CD4-positive, alpha-beta T cell treated with Interleukin-17A for 4 hours (primary cell): ENCODE measurements at regions not wholly inside any gene's neighbourhood (a gene's known extent, or its start where the extent isn't known, plus 50 kb on each side); places are given as distances from the start of the nearest gene placed in this dataset.
"Not testable (repeated sequence)": the region's sequence is repeated elsewhere in the genome, so short reads cannot be mapped to it uniquely, and the experiment has no call there.

ENCODE experiments used
- DNase-seq: peaks from one replicate; pipeline ENCODE4 v3.0.0-alpha.2; 2020; ENCODE audit warnings: mixed read lengths

DNA sequence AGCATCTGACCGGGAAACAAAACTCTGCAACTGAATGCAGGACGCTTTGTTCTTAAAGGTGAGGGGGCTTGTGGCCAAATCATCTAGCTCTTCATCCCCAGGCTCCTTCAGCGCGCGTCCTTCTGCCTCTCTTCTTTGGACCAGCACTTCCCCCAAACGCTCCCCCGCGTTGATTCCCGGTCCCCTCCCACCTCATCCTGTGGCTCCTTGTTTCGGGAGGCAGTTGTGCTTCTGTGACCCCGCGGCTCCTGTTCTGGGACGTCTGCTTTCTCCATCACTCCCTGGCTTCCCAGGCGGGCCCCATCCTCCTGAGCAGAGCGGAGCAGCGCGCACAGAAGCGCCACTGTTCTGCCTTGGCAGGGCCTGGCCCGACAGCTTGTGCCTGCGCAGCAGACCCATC lies 109.7 kb upstream of the ZNG1E start:
- DNase-seq = not testable (repeated sequence)

DNA sequence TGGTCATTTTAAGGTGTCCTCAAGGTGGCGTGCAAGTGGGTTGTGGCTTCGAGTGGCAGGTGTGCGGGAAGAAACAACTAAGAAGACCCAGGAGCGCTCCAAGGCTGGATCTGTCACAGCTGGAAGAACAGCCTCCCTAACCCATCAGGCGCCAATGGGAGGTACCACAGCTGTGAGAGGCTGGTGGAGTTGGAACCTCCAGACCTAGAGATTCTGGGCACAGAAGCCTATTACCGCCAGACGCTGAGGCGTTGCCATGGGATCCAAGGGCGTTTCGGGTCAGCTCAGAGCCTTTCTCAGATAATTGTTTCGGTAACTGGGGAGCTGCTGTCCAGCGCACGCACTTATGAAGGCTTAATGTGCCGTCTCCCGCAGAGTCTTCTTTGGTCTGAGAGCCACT lies 156.7 kb upstream of the ZNG1E start:
- DNase-seq = not testable (repeated sequence)

DNA sequence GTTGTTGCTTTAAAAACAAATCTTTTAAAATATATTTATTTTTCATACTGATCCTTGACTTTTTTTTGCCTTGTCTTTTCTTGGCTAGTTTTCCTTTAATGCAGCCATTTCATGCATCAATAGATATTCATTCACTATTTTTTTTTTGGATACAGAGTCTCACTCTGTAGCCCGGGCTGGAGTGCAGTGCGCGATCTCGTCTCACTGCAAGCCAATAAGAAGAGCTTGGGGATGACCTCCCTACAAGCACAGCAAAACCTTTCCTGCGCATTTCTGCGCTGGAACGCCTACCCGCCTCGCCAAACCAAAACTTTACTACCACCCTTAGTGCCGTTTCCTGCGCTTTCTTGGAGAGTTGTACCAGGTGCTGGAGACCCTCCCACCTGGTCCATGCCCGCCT lies 161.3 kb upstream of the ZNG1E start:
- DNase-seq = not testable (repeated sequence)

GRCh38 chr9:65507897-65508296 lies 167.8 kb upstream of the ZNG1E start:
- DNase-seq = not testable (repeated sequence)

DNA sequence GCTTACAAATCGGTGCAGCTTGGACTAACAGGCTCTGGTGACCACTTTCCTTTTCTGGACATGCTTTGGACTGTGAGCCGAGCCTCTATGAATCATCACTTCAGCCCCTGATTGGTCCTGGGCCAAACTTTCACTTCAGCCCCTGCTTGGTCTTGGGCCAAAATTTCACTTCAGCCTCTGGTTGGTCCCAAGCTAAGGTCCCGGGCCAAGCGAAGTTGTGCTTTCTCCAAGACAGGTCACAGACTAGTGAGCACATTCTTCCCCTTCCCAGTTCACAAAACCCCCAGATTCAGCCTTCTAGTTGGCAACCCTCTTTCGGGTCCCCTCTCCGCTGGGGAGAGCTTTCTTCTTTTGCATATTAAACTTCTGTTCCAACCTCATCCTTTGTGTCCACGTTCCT lies 171.0 kb upstream of the ZNG1E start:
- DNase-seq = not testable (repeated sequence)

DNA sequence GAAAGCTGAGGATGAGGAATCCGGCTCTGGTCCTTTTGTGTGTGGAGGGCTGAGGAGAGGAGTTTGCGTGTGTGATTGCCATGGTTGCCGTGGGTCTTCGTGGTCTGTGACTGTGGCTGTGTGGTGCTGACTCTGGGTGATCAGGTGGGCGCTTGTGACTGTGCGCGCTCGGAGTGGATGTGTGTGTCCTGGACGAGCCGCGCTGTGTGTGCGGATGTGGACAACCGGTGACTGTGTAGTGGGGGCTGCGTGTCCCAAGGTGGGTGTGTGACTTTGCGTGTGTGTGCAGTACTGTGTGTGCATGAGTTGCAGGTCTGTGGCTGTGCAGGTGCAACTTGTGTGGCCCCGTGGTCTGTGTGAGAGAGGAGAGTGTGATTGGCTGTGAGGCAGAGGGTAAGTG lies 172.0 kb upstream of the ZNG1E start:
- not testable (repeated sequence) for DNase-seq

DNA sequence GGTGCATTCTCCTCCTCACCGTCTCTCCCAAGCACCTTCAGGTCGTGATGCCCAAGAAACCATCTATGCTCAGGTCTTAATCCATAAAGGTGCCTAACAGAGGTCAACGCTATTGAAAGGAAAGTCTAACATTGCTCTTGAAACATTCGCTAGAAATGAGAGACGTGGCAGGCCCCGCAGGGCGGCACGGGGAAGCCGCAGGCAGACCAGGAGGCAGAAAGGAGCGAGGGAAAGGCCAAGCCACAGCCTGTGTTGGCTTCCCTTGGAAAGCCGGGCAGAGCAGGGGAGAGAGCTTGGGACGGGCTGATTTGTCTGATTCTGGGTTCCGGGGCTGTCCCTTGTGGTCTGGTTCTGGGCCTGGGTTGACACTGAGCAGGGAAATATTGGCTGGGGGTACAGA lies 192.8 kb upstream of the ZNG1E start:
- not testable (repeated sequence) for DNase-seq

- DNase-seq = not testable (repeated sequence)
These were observed 194.4 kb upstream of the ZNG1E start for GRCh38 chr9:65481291-65481690.

DNA sequence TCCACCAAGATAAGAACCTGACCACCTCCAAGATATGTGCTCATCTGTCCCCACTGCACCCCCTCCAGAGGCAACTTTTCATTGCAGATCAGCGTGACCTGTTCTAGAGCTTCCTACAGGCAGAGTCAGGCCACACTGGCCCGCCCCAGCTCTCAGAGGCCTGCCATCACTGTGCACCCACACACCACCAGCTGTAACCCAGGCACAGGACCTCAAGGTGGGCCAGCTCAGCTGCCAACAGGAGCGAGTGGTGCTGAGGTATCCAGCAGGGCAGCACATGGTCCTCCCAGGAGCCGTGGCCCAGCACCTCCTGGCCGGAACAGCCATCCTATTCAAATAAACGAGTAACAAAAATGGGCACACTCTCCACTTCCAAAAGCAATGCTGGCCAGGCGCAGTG lies 189.9 kb upstream of the FOXD4L5 start:
- DNase-seq = not testable (repeated sequence)

DNA sequence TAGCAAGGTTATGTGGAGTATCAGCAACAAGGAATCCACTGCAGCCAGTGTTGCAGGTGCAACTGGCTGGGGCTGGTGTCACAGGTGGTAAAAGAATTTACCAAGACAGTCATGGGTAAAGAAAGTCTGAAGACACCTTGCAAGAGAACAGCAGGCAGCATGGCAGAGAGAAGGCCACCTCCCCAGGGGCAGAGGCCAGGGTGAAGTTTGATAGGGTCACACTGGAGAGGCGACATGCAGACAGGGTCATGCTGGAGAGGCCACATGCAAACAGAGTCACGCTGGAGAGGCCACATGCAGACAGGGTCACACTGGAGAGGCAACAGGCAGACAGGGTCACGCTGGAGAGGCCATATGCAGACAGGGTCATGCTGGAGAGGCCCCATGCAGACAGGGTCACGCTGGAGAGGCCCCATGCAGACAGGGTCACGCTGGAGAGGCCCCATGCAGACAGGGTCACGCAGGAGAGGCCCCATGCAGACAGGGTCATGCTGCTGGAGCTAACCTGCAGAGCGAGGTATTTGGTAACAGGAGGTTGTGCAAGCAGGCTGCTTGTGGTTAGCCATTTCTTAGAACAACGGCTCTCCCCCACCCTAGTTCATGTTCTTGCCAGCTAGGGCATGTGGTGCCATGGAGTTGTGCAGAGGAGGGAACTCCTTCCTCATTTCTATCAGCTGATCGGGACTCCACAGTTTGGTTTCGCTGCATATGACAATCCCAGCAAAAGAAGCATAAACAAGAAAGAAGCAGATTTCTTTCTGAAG lies 188.2 kb upstream of the FOXD4L5 start:
- DNase-seq = not testable (repeated sequence)

DNA sequence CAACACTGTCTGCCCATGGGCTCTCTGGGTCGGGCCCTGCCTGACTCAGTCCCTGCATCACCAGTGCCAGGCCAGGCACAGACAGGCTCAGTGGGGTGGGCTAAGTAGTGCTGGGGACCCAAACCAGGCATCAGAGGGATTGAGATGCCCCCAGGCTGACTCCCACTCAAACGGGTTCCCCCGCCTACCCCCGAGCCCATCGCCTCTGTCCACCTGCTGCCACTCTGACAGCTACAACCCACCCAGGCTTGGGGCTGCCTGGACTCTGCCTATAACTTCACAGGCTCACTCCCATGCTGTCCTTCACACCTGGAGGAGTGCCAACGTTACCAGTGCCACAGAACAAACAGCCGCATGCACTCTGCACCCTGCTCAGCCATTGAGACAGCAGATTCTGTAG lies 186.1 kb upstream of the FOXD4L5 start:
- DNase-seq = not testable (repeated sequence)

DNA sequence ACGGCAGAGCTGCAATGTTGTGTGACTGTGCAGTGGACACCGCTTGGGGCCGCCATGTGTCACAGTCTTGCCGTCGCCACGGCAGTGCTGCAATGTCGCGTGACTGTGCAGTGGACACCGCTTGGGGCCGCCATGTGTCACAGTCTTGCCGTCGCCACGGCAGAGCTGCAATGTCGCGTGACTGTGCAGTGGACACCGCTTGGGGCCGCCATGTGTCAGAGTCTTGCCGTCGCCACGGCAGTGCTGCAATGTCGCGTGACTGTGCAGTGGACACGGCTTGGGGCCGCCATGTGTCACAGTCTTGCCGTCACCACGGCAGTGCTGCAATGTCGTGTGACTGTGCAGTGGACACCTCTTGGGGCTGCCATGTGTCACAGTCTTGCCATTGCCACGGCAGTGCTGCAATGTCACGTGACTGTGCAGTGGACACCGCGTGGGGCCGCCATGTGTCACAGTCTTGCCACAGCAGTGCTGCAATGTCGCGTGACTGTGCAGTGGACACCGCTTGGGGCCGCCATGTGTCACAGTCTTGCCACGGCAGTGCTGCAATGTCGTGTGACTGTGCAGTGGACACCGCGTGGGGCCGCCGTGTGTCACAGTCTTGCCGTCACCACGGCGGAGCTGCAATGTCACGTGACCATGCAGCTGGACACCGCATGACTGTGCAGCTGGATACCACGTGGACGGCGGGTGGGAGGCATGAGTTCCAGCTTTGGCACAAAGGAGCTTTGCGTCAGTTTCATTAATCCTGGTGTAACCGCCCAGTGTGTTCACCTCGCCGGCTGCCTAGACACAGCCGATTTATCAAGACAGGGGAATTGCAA lies 182.1 kb upstream of the FOXD4L5 start:
- not testable (repeated sequence) for DNase-seq

- not testable (repeated sequence) for DNase-seq
These were observed 180.4 kb upstream of the FOXD4L5 start for GRCh38 chr9:65465246-65465895.

GRCh38 chr9:65462476-65462875 lies 177.5 kb upstream of the FOXD4L5 start:
- not testable (repeated sequence) for DNase-seq

GRCh38 chr9:65459756-65460320 lies 174.8 kb upstream of the FOXD4L5 start:
- no peak for DNase-seq

DNA sequence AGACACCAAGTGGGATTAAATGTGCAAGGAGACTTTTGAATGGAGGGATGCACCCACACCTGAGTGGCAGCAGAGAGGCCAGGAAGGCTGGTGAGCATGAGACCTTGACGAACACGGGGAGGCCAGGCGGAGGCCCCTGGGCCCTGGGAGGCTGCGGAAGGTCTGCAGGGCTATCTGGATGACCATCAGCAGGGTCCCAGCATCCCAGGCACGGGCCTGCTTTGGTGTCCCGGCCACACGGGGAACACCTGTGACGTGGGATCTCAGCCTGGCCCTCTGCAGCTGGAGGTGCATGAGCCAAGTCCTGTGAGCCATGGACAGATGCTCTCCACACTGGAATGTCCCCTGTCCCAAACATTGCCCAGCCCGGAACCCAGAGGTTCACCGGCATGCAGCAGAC lies 174.0 kb upstream of the FOXD4L5 start:
- no peak for DNase-seq

DNA sequence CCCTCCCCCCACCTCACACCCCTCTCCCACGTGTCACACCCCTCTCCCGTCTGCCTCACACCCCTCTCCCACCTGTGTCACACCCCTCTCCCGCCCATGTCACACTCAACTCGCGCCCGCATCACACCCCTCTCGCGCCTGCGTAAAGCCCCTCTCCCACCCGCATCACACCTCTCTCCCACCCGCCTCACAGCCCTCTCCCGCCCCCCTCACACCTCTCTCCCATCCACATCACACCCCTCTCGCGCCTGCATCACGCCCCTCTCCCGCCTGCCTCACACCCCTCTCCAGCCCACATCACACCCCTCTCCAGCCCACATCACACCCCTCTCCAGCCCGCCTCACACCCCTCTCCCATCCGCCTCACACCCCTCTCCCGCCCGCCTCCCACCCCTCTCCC lies 173.5 kb upstream of the FOXD4L5 start:
- DNase-seq = no peak

GRCh38 chr9:65456991-65457390 lies 172.0 kb upstream of the FOXD4L5 start:
- DNase-seq = not testable (repeated sequence)

DNA sequence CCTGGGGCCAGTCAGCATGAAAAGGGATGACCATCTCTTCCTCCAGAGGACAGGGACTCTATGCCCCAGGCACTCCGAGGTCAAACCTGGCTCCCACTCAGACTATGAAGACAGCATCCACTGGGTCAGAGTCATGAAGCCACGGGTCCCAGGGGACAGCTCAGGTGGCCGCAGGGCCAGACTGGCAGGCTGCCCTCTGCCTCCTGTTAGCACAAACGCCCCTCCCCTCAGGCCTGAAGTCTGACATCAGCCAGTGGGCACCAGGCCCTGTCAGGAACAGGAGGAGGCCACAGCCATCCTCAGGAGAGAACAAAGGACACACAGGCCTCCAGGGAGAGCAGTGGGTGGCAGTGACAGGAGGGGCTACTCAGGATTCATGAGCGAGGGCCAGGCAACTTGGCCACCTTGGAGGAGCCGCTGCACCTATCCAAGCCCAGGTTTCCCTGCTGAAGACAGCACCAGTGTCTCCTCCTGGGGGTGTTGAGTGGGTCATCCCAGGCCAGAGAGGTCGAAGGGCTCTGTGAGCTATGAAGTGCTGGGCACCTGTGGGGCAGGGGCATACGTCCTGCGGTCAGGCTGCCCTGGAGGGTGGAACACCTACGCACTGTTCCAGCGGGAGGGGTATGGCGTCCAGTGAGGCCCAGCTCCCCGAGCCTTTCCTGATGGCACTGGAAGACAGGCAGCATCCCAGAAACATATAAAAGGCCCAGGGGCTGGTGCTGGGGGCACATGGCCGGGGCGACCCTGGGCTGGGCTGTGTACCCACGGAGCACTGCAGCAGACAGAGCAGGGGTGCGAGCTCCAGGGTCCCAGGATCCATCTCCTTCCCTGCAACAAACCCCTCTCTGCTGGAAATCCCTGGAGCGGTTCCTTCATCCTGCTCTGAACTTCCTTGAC lies 171.0 kb upstream of the FOXD4L5 start:
- not testable (repeated sequence) for DNase-seq

GRCh38 chr9:65455136-65455535 lies 170.1 kb upstream of the FOXD4L5 start:
- not testable (repeated sequence) for DNase-seq

- DNase-seq = not testable (repeated sequence)
These were observed 169.7 kb upstream of the FOXD4L5 start for GRCh38 chr9:65454666-65455065.

DNA sequence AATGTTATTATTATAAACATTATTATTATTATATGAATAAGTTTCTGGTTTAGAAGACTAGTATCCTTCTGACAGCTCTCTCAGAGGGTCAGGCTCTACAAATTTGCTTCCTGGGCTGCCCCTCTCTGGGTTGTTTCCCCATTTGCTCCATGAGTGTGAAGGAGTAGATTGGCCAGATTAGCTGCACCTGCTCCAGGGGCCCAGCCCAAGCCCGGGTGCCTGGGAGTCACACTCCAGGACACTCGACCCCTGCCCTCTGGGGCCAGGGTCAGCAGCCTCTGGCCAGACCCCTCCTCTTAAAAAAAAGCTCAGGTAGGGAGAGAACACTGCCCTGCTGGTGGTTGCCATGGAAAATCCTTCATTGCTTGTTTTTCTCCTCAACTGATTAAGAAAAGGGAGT lies 169.0 kb upstream of the FOXD4L5 start:
- DNase-seq = not testable (repeated sequence)
